GM19025 (cell line): ENCODE measurements at regions not wholly inside any gene's neighbourhood (a gene's known extent, or its start where the extent isn't known, plus 50 kb on each side); places are given as distances from the start of the nearest gene placed in this dataset.
"Not testable (repeated sequence)": the region's sequence is repeated elsewhere in the genome, so short reads cannot be mapped to it uniquely, and the experiment has no call there.

ENCODE experiments used
- ATAC-seq: cut with Tn5 transposase; IDR thresholded peaks from one replicate; pipeline ENCODE4 v1.9.1; 2021; ENCODE audit warnings: mild to moderate bottlenecking, low read depth, moderate library complexity; ENCODE audit not compliant: unreplicated experiment

GRCh38 chr6:1230689-1231605 lies 81.0 kb upstream of the FOXQ1 start:
- ATAC-seq: no peak

- ATAC-seq: no peak
These were observed 81.6 kb upstream of the FOXQ1 start for GRCh38 chr6:1230281-1230680.

GRCh38 chr6:1229808-1230207 lies 82.1 kb upstream of the FOXQ1 start:
- no peak for ATAC-seq

- ATAC-seq: no peak
These were observed 82.6 kb upstream of the FOXQ1 start for GRCh38 chr6:1229301-1229700.

GRCh38 chr6:1228754-1229191 lies 83.1 kb upstream of the FOXQ1 start:
- ATAC-seq: no peak

GRCh38 chr6:1227935-1228753 lies 83.8 kb upstream of the FOXQ1 start:
- ATAC-seq: no peak

GRCh38 chr6:1227600-1227934 lies 84.3 kb upstream of the FOXQ1 start:
- no peak for ATAC-seq

- ATAC-seq: no peak
These were observed 85.4 kb upstream of the FOXQ1 start for GRCh38 chr6:1226277-1227099.

GRCh38 chr6:1224514-1224913 lies 87.4 kb upstream of the FOXQ1 start:
- ATAC-seq: no peak

GRCh38 chr6:1222728-1223595 lies 88.9 kb upstream of the FOXQ1 start:
- no peak for ATAC-seq

GRCh38 chr6:1217396-1217795 lies 94.5 kb upstream of the FOXQ1 start:
- no peak for ATAC-seq

GRCh38 chr6:1216488-1216974 lies 95.4 kb upstream of the FOXQ1 start:
- no peak for ATAC-seq

- ATAC-seq: no peak
These were observed 95.9 kb upstream of the FOXQ1 start for GRCh38 chr6:1215884-1216487.

GRCh38 chr6:1215023-1215422 lies 96.9 kb upstream of the FOXQ1 start:
- no peak for ATAC-seq

- ATAC-seq: no peak
These were observed 99.0 kb upstream of the FOXQ1 start for GRCh38 chr6:1212919-1213318.

GRCh38 chr6:1212138-1212537 lies 99.8 kb upstream of the FOXQ1 start:
- ATAC-seq: not testable (repeated sequence)

GRCh38 chr6:1210631-1211030 lies 101.3 kb upstream of the FOXQ1 start:
- ATAC-seq: not testable (repeated sequence)

- ATAC-seq: no peak
These were observed 103.0 kb upstream of the FOXQ1 start for GRCh38 chr6:1208876-1209275.

- ATAC-seq: no peak
These were observed 108.4 kb upstream of the FOXQ1 start for GRCh38 chr6:1203546-1203945.
